RCC 7860 (cell line): ENCODE measurements at regions not wholly inside any gene's neighbourhood (a gene's known extent, or its start where the extent isn't known, plus 50 kb on each side); places are given as distances from the start of the nearest gene placed in this dataset.

Experiments
- DNase-seq: peaks from one replicate; pipeline ENCODE4 v3.0.0-alpha.2; 2015; ENCODE audit warnings: low spot score
- FAIRE-seq: peaks from 2 replicates; lab custom pipeline; 2012; peaks lifted over from hg19 to GRCh38; lab: Jason Lieb, UNC

GRCh38 chr3:118714800-118715199 is 319.8 kb downstream of the IGSF11 start:
- FAIRE-seq (no peak), DNase-seq (no peak)

- DNase-seq = no peak
- FAIRE-seq = no peak
Observed at GRCh38 chr3:118729546-118729945, 305.1 kb downstream of the IGSF11 start.

DNA sequence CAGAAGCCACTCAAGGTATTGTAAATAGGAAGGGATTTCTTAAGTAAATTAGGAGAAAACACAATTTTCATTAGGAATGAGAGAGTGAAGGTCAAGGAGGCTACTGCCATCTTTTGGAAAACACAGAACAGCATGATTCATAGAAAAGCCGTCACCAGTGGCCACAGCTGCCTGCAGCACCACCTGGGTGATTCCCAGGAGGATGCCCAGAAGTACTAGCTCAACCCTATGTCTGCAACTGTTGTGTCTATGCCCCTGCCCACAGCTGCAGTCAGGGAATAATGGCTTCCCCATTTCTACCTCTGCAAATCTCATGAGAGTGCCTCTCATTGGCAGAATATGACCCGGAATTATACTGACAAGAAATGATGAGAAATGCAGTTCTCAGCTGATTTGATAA is 300.0 kb downstream of the IGSF11 start:
- no peak for FAIRE-seq

GRCh38 chr3:118736107-118736506 is 298.5 kb downstream of the IGSF11 start:
- no peak for FAIRE-seq
- no peak for DNase-seq

More for the DNA sequence above, 300.0 kb downstream of the IGSF11 start:
- no peak for DNase-seq

DNA sequence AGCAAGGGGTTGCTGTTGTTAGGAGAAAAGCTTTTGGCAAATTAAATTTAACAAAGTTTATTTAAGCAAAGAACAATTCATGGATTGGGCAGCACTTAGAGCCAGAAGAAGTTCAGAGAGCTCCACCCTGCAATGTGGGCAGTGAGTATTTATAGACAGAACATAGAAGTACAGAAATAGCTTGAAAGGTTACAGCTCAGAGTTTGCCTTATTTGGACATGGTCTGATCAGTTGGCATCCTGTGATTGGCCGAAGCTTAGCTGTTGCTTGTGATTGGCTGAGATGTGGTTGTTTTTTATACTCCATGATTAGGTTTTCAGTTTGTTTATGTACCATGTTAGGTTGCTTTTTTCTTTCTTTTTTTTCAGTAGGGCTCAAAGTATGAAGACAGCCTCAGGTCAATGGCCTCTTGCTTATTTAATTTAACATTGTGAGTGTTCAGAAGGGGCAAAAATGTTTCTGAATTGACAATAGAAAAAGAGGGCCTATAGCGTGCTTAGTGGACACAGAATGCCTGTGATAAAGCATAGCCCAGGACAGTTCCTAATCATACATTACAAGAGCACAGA is 293.8 kb downstream of the IGSF11 start:
- DNase-seq (no peak), FAIRE-seq (no peak)

DNA sequence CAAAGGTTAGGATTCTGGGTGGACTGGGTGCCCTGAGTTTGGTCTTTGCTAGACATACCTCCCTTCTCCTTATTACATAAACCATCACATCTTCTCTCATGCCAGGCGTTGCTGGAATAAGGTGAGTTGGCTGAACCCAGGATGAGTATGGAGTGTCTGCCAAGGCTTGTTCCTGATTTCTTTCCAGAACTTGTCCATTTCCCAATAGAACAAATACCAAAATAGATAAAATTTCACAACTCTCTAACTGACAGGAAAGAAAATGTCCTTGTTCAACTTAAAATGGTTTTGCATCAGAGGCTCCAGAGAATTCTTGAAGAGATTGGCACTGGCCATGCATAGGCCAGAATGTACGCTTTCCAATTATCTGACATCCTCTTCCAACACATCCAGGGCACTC is 291.9 kb downstream of the IGSF11 start:
- no peak for FAIRE-seq
- DNase-seq = no peak

- no peak for FAIRE-seq
- no peak for DNase-seq
Observed at GRCh38 chr3:118744186-118744585, 290.5 kb downstream of the IGSF11 start.

DNA sequence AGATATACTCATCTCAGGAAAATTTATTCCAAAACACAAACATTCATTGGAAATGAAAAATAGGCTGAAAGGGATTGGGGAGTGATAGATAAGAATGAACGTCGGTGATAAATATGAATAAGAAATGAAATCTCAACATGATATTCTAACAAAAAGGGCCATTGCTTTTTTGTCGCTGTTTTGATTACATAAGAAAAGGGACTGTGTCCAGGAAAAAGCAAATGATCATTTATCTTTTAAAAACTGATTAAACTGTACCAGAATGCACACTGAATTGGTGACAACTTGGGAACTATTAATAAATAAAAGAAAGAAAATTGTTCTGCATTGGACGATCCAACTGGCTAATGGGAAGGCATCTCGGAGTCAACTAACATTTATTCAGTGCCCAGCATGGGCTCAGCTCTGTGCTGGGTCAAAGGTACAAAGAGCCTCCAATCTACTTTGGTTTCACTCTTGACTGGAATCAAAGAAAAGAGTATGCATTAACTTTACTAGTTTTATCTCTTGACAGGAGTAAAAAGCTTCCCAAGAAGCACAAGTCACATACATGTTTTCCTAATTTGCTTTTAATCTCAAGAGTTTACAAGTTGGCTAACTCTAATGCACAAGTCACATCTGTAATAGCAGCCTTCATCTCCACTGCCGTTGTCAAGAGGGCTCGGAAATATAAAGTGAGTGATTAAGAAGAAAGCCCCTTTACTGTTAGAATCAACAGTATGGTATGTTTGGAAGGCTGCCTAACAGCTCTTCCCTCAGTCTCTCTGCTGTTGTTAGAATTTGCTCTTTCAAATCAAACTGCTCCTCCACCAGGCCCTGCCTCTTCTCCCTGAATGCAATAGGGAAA is 280.0 kb downstream of the IGSF11 start:
- FAIRE-seq (no peak), DNase-seq (no peak)

DNA sequence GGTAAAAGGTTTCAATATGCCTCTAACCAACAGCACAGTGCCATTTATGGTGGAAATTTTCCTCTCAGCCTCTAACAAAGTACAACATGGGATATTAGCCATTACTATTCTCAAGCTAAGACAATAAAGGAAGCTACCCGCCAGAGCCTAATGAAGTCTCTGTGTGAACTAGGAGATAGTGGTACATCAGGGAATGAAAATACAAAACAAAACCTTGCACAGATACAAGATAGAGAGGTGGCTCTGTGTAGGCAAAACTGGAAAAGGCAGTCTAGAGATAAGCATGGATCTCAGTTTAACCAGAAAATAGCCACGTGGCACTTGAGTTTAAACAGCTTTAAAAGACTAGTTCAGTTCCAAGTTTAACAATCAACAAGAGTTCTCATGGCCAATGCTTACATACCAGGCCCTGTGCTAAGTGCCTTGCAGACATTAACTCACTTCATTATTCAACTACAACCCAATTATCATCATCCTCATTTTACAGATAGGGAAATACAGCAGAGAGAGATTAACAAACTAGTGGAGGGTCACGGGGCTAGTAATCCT is 279.3 kb downstream of the IGSF11 start:
- DNase-seq (no peak), FAIRE-seq (no peak)

- DNase-seq = no peak
Observed at GRCh38 chr3:118760585-118761290, 273.9 kb downstream of the IGSF11 start.

DNA sequence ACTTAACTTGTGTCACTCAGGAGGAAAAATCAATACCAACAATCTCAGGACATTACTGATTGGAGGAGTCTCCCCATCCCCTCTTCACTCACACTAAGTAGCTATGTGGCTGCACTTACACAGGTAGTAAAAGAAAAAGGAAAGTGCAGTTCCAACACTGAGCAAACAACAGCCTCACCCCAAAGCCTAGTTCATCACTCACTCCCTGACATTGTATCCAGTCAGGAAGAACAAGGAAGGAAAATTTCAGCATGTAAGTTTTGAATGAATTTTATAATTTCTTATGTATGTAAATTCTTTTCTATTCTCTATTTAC is 273.4 kb downstream of the IGSF11 start:
- DNase-seq (no peak), FAIRE-seq (no peak)

More at GRCh38 chr3:118760585-118761290, 273.9 kb downstream of the IGSF11 start:
- FAIRE-seq = no peak

GRCh38 chr3:118765636-118766305 is 268.9 kb downstream of the IGSF11 start:
- FAIRE-seq = no peak
- no peak for DNase-seq

GRCh38 chr3:118766306-118766669 is 268.4 kb downstream of the IGSF11 start:
- no peak for DNase-seq
- FAIRE-seq = no peak

DNA sequence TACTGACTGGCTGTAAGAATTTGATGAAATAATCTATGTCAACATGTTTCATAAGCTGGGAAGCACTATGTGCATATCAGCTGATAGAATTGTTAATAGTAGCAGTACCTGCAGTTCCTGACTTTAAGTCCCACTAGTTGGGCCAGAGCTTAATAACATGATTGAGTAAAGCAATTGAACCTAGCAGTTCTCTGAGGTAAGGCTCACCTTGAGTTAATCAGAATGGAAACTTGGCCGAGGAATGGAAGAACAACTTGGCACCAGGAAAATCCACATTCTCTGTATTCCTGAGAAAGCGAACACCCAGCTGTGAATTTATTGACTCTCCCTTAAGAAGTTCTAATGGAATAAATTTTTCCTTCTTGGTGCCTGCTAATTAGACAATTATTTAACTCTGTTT is 262.6 kb downstream of the IGSF11 start:
- FAIRE-seq (no peak), DNase-seq (no peak)

DNA sequence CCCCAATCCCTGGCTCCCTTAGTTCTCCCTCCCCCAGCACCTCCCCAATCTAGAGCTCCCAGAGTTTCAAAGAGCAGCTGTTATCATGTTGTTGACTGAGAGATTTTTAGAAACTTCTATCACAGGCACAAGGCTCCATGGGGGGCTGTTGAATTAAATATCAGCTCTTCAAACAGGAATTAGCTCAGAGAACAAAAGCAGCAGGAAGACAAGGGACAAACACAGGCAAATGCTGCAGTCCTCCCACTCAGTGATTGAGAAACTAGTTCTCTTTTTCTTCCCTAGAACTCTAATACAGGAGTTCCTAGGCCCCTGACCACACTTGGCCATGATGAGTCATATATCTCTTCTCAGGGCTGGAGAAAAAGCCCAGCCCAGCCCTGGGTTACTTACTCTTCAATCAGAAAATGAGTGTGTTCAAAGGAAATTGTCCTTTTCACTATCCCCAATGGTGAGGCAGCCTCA is 262.1 kb downstream of the IGSF11 start:
- DNase-seq = no peak
- FAIRE-seq = no peak

- FAIRE-seq = no peak
- DNase-seq = no peak
Observed at GRCh38 chr3:118775021-118775420, 259.6 kb downstream of the IGSF11 start.

DNA sequence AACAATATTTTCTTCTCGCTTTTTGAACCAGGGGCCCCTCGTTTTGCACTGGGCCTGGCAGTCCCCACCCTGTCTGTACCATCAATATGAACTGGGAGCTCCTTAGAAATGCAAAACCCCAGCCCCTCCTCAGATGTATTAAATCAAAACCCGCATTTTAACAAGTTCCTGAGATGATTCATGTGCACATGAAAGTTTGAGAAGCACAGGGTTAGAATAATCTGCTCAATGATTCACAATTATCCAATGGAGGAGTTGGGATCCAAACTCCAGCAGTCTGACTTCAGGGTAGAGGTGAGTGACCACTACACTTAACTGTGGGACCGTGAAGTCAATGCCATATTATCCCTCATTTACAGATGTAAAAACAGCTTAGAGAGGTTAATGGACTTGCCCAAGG is 256.4 kb downstream of the IGSF11 start:
- DNase-seq (no peak), FAIRE-seq (no peak)

DNA sequence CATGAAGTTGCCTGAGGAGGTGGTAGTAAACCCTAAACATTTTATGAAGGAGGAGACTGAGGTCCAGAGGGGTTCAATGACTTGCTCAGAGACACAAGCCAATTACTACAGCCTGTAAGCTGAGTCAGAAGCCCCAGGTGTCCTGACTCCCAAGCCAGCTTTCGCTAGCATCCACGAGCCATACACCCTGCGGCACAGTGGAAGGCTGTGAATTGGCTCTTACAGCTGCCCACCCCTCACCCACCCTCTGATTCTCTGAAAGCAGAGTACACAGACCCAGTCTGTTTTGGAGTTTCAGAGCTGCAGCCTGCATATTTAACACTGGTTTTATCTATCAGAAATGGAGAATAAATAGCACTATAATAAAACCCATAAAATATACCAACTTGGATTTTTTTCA is 253.4 kb downstream of the IGSF11 start:
- no peak for DNase-seq
- FAIRE-seq = no peak

DNA sequence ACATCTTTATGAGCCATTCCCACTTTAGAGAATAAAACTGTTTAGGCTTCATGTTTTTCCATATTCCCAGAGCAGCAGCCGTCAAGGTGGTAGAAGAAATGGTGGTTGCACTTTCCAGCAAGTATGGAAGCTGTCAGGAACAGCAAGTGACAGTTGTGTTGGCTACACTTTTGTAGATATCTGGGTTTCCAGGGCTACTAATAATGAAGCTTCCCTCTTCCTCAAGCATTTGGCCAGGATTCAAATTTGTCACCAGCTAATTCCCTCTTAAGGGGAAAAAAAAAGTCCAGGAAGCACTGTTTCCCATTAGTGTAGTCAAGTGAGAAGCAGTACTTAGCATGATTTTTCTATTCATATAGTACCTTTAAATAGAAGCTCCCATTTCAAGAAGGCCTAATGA is 252.8 kb downstream of the IGSF11 start:
- no peak for DNase-seq
- no peak for FAIRE-seq

DNA sequence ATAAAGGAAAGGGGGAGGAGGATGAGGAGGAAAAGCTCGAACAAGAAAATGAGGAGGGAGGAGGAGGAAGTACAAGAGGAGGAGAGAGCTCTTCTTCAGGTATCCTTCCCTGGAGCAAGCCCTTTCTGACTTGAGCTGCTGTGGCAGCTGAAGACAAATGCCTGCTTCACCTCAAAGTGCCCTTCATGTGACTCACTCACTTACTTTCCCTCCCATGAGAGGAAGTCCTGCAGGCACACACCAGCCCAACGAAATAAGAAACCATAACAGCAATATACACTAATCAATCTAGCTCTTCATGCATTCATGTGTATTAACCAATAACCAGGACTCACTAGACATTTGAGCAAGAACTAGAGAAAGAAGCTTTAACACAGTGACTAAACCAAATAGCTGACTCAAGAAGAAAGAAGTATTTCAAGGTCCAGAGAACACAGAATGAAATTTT is 251.9 kb downstream of the IGSF11 start:
- FAIRE-seq (no peak), DNase-seq (no peak)

DNA sequence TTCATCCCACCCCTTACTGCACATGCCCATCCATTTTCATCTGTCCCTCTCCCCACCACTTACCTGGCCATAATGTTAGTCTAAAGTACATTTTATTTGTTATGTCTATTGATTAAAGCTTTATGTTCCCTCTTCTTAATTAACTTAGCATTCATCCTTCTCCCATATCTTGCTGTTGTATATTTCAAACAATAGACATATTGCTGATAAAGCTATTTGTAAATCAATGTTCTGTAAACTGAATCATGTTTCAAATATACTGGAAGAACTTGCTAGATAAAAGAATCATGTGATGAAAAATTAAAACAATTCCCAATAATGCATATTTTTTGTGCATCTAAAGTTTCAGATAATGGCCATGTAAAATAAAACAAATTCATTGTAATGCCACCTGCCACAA is 249.2 kb downstream of the IGSF11 start:
- FAIRE-seq (no peak), DNase-seq (no peak)
